Stimulated activated CD4-positive, alpha-beta T cell treated with anti-CD3 and anti-CD28 coated beads, Interleukin-1b, Interleukin-23, amount 100 ng/mL, for 1 hour (primary cell): ENCODE measurements at regions not wholly inside any gene's neighbourhood (a gene's known extent, or its start where the extent isn't known, plus 50 kb on each side); places are given as distances from the start of the nearest gene placed in this dataset.
"Not testable (repeated sequence)": the region's sequence is repeated elsewhere in the genome, so short reads cannot be mapped to it uniquely, and the experiment has no call there.

Experiments
- DNase-seq, 2 donors: peaks; one replicate each; pipeline ENCODE4 v3.0.0-alpha.2; 2020; ENCODE audit warnings: low read depth in 2 of 2

DNA sequence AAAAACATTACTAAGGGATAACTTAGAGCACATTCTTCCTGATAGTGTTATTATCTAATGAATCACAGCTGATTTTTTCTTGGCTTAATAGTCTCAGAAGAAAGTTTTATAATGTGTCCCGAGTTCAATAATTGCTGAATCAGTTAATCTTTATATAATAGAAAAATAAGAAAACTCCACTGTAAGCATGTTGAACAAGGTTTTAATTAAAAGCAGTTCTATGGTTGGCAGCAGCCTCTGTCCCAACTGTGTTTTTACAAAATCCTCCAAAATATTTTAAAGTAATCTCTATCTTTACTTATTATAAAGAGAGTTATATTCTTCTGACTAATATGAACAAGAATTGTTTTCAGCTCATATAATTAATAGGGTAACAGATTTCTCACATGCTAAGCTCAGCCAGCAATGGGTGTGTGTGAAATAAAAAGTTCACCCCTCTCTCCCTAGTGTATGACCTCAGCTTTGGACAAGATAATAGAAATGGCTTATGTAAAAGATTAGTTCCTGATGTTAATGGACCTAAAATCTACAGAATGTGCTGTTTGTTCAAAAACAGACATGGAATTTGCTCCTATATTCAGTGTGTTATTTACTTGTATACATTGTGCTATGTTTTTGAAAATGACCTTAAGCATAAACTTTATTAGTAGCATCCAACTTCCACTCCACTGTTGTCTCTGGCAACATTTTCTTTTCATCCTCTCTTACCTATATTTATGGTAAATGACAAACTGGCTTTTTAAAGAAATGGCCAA lies 67.1 kb upstream of the DCN start:
- no peak for DNase-seq

DNA sequence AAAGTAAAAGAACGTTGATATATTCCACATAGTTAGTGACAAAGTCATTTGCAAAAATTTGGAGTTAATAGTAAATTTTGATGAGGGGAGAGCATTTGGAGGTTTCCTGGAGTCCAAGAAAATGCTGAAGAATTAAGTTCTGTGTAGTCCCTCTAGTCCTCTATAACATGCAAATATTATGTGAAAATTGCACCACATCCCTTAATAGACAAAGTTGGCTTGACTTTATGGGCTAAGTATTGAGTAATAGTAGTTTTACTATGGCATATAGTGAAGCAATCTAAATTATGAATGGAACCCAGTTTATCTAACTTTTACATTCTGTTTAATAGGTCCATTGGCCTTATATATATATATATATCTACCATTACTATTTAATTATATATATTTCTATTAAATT lies 66.4 kb upstream of the DCN start:
- DNase-seq, result no peak

DNA sequence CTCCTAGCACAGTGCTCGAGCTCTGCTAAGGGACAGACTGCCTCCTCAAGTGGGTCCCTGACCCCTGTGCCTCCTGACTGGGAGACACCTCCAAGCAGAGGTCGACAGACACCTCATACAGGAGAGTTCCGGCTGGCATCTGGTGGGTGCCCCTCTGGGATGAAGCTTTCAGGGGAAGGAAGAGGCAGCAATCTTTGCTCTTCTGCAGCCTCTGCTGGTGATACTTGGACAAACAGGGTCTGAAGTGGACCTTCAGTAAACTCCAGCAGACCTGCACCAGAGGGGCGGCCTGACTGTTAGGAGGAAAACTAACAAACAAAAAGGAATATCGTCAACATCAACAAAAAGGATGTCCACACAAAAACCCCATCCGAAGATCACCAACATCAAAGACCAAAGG lies 60.6 kb upstream of the DCN start:
- DNase-seq, result not testable (repeated sequence)

DNA sequence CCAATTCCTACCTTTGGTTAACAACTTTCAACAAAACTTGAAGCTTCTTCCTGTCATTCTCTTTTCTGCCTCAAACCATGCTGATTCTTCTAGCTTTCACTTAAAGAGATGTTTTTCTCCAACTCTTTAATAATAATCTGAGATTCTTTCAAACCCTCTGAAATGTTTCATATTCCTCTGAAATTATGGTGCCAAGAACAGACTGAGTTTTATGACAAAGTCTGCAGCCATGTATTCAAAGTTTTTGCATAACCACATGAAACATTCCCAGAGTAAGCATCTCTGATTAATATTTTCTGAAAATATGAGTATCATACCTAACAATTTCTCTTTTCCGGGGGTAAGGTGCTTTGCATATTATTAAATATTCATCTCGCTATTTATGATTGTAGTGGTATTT lies 59.1 kb upstream of the DCN start:
- no peak for DNase-seq

DNA sequence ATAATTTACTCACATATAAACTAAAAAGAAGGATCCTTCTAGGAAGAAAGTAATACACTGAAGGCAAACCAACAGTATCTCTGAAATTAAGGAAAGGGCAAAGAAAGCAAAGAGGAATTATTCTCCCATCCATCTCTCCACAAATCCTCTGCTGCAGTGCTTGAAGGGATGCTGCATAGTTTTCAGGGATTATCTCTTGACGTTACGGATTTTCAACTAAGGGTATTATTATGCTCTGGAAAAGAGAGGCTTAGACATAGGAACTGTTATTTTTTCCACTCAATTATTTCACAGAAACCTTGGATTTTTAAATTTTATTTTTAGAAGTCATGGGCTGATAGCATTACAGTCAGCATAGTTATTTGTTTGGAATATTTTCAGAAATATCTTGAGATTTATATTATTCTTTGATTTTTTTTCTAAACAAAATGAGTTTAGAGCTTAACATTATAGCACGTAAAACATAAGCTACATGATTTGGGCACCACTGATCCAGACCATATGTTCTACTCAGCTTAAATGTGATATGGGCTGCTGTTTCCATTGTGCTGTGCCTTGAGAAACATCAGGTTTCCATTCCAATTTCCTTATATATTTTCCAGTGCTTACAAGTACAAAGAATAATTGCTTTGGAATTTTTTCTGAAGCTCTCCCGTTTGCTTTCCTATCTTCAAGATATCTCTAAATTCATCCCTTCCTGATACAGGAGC lies 57.9 kb upstream of the DCN start:
- DNase-seq, result no peak

DNA sequence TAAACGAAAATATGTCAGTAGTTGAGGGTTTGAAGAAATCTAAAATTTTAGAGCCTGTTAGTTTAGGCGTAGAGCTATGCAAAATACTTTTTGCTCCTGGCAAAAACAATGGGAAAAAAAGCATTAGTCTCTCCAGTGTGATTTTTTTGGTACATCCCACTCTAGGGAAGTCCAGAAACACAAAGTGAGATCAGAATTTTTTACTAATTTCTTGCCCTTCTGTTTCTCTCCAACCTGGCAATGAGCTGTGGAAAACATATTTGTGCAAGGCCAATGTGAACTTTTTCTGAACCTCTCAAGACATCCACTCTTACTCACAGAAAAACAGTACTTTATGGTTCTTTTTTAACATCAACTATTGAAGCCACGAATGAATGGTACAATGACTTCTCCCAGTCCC lies 56.9 kb upstream of the DCN start:
- DNase-seq, result no peak
